ENCODE measurements at regions not wholly inside any gene's neighbourhood (a gene's known extent, or its start where the extent isn't known, plus 50 kb on each side); places are given as distances from the start of the nearest gene placed in this dataset.

DNA sequence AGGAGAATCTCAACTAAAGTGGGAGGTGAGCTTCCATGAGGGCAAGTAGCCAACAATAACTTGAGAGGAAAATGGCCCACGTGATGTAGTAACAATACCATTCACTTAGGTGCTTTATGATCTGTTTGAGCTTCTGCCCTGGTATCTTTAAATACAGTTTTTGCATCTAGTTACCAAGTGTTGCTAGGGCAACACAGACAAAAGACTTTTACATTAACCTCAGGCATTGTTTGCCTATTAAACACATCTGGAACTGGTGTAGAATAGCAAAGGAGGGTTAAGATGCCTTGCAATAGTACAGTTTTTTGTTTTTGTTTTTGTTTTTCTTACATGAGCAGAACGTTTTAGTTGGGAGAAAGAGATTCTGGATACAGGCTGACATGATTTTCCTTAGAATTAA is 97.7 kb upstream of the MTPN start:
- H3K4me1 ChIP-seq = peaks cover 0 to 8% of the 10 kb centered on the region in 2 donors
- DNase-seq (no peak), ATAC-seq (no peak)
- no peak overlapping the region for H3K27ac ChIP-seq
- H3K4me3 ChIP-seq = no peak overlapping the region
- H3K27me3 ChIP-seq = no peaks in the 10 kb centered on the region
- intact Hi-C loops (cut with DNase I; ENCODE audit: low total_unique reads) = no loop called here
- TF ChIP-seq POLR2A (IDR thresholded peaks at IDR 0.05) (no peak), CTCF (IDR thresholded peaks at IDR 0.05 in 4 of 5, conservative IDR thresholded peaks at IDR 0.05 in 1 of 5) (no peak)
- in situ Hi-C loops (cut with MboI; ENCODE audit: low sequenced_read_pairs in 4 of 4) = no loop called here
- H3K36me3 ChIP-seq = no peaks in the 10 kb centered on the region
- no peaks in the 10 kb centered on the region for H3K9me3 ChIP-seq

DNA sequence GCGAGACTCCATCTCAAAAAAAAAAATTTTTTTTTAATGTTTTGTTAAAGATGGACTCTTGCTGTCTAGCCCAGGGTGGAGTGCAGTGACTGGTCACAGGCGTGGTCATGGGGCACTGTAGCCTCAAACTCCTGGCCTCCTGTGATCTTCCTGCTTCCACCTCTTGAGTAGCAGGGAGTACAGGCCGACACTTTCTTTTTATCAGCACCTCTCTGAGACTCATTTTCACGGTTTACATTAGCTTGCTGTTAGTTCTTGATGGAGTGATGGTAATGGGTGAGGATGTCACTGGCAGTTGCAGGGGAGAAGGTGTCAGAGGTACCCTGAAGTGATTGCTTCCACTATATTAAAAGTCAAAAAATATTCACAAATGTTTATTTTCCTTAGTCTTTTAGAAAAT is 95.3 kb upstream of the MTPN start:
- ATAC-seq (no peak), DNase-seq (no peak)
- TF ChIP-seq POLR2A (IDR thresholded peaks at IDR 0.05) (no peak), CTCF (IDR thresholded peaks at IDR 0.05 in 4 of 5, conservative IDR thresholded peaks at IDR 0.05 in 1 of 5) (no peak)
- Histone ChIP-seq H3K36me3 (no peaks in the 10 kb centered on the region), H3K27ac (no peak overlapping the region), H3K4me3 (no peak overlapping the region), H3K4me1 (no peaks in the 10 kb centered on the region), H3K27me3 (no peaks in the 10 kb centered on the region), H3K9me3 (no peaks in the 10 kb centered on the region)
- in situ Hi-C loops (cut with MboI; ENCODE audit: low sequenced_read_pairs in 4 of 4) (no loop called here), intact Hi-C loops (cut with DNase I; ENCODE audit: low total_unique reads) (no loop called here)

GRCh38 chr7:136070736-136071505 is 93.8 kb upstream of the MTPN start:
- H3K9me3 ChIP-seq = no peaks in the 10 kb centered on the region
- TF ChIP-seq CTCF (IDR thresholded peaks at IDR 0.05 in 4 of 5, conservative IDR thresholded peaks at IDR 0.05 in 1 of 5) (no peak), POLR2A (IDR thresholded peaks at IDR 0.05) (no peak)
- no peak overlapping the region for H3K27ac ChIP-seq
- no peaks in the 10 kb centered on the region for H3K4me1 ChIP-seq
- DNase-seq (no peak), ATAC-seq (no peak)
- no peak overlapping the region for H3K4me3 ChIP-seq
- intact Hi-C loops (cut with DNase I; ENCODE audit: low total_unique reads) = no loop called here
- in situ Hi-C loops (cut with MboI; ENCODE audit: low sequenced_read_pairs in 4 of 4) = no loop called here
- no peaks in the 10 kb centered on the region for H3K27me3 ChIP-seq
- no peaks in the 10 kb centered on the region for H3K36me3 ChIP-seq

DNA sequence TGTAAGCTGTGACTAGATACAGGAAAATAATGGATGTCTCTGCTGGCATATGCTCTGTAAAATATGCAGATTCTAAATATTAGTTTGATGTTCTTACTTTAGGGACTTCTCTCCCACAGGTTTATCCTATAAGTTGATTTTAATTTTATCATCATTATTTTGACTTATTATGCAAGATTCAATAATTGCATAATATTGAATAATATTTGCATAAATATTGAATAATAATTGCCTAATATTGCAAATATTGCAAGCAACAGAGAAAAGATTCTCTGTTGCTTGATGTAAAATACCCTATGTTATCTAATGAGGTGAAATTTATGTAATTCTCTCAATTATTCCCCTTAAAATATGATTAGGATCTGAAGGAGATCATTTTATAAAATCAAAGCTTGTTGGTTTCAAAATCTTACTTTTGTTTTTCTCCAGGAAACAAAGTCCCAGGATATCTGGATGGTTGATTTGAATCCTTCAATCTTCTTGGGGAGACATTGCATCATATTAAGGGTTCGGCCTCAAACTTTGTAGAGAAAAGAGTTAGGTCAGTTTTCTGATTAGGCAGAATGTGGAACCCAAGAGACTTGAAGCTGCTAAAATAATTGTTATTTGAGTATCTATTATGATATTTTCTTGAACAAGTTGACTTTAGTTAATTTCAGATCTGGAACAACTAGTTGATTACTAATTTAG is 92.8 kb upstream of the MTPN start:
- DNase-seq = no peak
- no peak for TF ChIP-seq CTCF (IDR thresholded peaks at IDR 0.05 in 4 of 5, conservative IDR thresholded peaks at IDR 0.05 in 1 of 5)
- ATAC-seq = no peak

More for the DNA sequence above, 92.8 kb upstream of the MTPN start:
- intact Hi-C loops (cut with DNase I; ENCODE audit: low total_unique reads) (no loop called here), in situ Hi-C loops (cut with MboI; ENCODE audit: low sequenced_read_pairs in 4 of 4) (no loop called here)
- Histone ChIP-seq H3K9me3 (no peaks in the 10 kb centered on the region), H3K27me3 (no peaks in the 10 kb centered on the region), H3K4me3 (no peak overlapping the region), H3K36me3 (no peaks in the 10 kb centered on the region), H3K27ac (no peak overlapping the region), H3K4me1 (no peaks in the 10 kb centered on the region)

All from gastrocnemius medialis (tissue), 4 donors.